Right forelimb (tissue), 1 donor: ENCODE measurements at regions not wholly inside any gene's neighbourhood (a gene's known extent, or its start where the extent isn't known, plus 50 kb on each side); places are given as distances from the start of the nearest gene placed in this dataset.

Experiments used
- DNase-seq: peaks from one replicate; pipeline ENCODE4 v3.0.0-alpha.2; 2018

DNA sequence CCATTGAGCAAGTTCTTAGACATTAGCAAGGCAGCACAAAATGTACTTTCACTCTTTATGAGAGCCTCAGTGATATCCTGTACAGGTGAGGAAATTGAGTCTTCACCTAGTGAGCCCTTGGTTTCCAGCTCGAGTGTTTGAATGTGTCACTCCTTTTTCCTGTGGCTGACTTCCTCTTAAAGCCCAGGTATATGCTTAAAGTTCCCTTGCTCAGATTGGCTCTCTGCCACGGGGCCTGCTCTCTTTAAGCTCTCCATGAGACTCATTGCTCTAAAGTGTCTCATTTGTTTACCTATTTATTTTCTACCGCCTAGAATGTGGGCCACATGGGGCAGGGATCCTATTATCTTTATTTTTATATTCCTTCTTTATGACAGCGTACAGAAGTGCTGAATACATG, 324.9 kb downstream of the SIPA1L2 start:
- DNase-seq = no peak

DNA sequence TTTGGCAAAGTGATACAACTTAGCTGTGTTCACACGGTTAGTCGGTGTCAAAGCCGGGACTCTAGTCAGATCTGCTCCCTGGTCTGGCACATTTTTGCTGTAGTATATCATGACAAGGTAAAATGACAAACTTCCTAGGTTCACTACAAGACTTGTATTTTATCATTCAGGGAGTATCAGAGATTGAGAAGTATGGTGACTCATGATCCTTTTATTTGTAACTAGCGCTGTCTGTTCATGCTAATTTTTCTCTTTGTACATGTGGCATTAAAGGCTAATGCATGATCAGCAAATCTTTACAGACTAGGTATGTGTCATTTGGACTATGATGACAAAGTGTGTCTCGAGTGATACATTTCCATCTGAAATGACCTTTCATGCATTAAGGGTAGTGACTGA, 326.7 kb downstream of the SIPA1L2 start:
- DNase-seq = no peak

DNA sequence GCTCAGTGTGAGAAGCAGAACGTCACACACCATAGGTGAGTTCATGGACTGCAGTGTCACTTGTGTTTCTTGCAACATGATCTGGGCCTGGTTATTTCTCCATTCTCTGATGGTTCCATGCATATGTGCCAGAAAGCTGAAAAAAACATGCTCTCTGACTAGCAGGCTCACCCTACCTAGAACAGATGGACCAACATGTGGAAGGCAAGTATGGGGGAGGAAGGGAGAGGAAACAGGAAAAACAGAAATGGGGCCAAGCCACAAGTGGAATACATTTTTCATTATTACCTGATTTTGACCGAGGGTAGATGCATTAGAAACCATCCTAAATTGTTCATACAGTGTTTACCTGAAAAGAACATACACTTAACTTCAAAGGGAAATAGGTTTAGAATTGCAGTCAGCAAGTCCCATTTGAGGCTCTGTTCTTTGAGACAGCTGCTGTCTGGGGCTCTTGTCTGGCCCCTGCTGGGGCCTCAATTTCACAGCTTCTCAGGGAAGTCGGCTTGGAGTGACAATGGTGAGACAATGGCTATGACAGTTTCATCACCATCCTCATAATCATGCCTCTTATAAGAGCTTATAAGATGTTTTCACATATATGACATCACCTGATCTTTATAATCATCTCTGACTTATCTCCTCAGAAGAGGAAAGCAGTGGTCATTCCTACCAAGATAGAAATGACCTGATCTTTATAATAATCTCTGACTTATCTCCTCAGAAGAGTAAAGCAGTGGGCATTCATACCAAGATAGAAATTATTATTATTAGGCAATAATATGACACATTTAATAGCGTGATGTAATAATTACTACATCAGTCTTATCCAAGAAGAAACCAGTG, 327.3 kb downstream of the SIPA1L2 start:
- DNase-seq = no peak

DNA sequence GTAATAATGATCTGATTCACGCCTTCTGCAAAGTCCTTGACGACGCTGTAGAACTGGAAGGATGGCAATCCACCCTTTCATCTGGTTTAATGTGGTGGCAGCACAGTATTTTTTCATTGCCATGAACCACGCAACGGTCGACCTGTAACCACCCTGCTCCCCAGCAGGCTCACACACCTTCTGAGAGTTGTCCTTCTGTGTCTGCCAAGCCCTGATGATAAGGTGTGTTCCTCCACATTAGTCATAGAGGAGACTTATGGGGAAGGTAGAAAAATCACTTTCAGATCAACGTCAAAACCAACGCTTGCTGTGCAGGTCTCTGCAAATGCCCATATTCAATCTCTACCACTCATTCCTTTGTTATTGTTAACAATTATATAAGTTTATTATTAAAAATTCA, 328.7 kb downstream of the SIPA1L2 start:
- no peak for DNase-seq

DNA sequence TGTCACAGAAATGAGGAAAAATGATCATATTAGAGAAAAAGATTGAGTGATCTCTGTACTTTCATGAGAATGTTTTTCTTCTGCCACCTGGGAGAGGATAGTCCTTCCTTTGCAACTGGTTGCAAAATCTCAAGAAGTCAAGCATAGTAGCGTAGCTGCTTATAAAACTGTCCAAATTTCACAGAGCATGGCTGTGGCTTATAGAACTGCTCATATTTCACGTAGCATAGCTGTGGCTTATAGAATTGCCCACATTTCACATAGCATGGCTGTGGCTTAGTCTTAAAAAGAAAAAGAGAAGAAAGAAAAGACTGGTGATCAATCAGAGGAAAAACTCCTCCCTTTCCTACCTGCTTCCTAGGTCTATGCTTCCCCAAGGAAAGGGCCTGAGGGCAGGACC, 329.5 kb downstream of the SIPA1L2 start:
- DNase-seq = no peak

DNA sequence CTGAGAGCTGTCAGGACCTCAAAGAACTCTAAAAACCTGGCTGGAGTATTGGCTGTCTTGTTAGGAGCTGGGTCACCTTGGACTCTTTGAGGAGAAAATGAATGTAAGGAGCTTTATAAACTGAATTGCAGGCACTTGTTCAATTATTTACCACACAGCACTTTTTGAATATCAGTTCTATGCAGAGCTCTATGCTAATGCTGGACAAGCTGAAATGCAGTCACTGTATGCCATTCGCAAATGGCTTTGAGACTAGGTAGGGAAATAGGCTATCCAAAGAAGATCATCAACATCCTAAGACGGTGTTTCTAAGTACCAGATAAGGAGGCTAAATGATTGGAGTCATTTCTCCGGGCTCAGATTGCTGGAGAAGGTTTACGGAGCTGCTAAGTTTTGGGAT, 333.5 kb downstream of the SIPA1L2 start:
- DNase-seq = no peak

DNA sequence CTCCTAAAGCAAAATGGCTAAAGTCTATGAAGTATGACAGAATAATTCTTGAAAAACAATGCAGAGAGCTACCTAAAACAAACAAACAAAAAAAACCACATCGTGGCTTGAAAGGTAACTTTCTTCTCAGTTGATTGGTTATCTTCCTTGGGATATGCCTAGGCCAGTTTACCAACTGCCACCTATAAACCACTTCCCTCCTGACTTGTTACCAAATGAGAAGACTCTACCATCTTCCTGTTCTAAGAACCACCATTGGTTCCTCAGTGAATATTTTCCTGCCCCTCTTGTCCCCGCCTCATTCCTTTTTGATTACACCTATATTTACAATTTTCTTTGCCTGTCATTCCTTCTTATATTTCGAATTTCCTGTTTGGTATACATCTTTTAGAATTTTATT, 336.6 kb downstream of the SIPA1L2 start:
- no peak for DNase-seq

DNA sequence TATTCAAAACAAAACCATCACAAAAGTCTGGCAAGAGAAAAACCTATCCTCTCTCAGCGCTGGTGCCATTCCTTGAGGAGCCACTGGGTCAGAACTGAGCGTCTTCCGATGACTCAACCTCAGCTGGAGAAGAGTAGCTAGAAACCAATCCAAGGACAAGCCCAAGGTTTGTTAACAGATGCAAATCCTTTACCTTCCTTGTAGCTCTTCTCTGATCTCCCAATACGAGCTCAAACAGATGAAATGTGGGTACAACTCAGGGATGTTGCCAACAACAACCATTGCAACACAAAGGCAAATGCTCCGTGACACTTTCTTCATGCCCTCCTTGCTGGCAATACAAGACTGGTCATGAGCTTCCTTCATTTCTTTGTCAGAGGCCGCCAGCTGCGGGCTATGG, 337.1 kb downstream of the SIPA1L2 start:
- DNase-seq = no peak

DNA sequence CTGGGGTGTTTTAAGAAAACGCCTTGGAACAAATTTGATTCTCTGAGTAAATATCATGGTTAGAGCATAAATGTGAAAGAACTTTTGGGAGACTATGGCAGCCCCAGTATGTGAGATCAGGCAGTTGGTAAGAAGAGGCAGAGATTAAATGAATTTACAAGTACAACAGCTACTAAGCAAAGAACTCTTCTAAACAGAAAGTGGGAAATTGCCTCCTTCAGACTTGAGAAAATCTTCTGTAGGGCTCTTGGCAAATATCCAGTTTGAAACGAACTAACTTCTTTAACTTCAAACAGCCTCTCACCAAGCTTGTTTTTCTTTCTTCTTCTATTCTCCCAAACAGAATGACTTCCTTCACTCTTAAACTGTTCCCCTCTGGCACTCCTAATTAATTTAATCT, 337.7 kb downstream of the SIPA1L2 start:
- DNase-seq = no peak

DNA sequence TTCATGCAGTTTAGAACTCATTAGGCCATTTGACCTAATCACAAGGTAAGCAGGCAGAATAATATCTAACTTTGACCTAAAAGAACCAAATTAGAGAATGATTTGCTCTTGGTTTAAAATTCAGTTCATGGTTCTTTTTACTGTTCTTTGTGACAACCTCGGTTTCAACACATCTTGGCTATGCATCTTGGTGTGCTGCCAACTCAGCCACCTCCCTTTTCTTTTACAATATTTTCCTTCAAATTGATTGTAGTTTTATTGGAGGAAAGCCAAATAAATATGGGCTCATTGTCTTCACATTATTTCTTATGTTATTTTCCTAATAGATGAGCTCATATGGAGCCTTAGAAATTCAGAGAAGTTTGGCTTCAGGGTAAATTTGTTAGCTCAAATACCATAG, 338.3 kb downstream of the SIPA1L2 start:
- DNase-seq = no peak

DNA sequence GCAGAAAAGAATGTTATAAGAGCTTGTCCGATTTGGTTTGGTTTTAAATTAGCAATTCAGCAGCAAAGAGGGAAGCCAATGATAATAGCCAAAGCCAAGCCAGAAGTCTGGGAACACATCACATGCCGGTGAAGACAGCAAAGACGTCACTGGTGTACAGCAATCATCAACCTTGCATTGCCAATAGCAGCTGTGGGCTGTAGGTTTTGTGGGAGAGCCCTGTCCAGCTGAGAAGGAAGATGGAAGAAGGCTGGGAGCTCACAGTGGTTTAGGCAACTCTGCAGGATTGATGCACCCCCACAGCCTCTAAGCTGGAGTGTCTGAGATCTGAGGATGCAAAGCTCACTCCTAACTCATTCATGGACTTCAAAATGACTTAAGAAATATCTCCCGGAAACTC, 338.7 kb downstream of the SIPA1L2 start:
- DNase-seq = no peak

DNA sequence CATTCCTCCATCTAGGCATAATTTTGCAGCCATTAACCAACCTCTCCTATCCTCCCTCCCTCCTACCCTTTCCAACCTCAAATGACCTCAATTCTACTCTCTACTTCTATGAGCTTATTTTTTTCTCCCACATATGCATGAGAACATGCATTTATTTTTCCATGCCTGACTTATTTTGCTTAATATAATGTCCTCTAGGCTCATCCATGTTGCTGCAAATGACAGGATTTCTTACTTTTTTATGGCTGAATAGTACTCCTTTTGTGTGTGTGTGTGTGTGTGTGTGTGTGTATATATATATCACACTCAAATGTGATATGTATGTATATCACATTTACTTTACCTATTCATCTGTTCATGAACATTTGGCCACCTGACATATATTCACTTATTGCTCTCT, 339.4 kb downstream of the SIPA1L2 start:
- no peak for DNase-seq

DNA sequence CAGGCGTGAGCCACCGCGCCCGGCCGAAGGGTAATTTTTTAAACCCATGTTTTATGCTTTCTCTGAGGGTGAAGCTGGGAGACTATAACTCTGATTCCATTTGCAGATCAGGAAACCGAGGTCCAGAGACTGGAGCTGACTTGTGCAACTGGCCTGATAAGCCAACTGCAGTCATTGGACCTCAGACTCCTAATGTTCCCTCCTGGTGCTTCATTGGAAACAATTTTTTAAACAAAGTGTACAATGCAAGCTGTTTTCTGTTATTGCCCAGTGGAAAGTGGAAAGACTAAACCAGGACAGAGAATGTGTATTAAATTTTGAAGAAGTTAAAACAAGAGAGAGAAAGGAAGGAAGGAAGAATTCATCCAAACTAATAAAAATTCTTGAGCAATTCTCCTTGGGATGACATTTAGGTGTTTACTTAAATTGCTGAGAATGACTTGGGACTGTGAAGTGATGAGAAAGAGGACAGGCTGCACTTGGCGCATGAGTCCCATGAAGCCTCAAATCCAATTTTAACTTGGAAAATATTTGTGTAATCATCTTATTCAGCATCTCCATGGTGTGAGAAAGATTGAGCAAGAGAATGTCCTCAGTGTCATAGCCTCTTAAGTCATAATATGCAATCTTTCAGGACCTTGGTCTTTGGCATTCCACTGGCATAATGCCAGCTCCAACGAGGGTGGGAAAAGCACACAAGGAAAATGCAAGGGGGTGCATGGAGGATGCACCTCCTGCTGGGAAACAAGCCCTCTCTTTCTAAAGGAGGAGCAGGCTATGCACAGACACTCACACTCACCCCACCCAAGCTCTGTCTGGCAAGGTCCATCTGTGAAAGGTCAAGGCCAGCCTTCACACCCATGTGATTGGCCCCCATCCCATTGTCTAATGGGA, 342.0 kb downstream of the SIPA1L2 start:
- DNase-seq = no peak

DNA sequence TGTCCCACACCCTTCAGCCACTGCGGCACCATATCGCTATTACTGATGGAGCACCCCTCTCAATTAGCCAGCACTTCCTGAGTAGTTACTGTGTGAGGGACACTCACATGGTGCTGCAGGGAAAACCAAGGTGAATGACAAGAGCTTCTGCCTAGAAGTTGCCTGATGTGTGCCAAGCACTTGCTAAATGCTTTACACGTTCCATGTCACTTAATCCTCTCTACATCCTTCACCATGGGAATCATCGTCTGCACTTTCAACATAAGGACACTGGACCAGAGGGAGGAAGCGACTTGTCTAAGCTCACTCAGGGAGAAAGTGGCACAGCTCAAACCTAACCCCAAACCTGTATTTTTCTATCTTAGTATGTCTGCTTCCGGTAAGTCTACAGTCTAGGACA, 344.8 kb downstream of the SIPA1L2 start:
- no peak for DNase-seq

DNA sequence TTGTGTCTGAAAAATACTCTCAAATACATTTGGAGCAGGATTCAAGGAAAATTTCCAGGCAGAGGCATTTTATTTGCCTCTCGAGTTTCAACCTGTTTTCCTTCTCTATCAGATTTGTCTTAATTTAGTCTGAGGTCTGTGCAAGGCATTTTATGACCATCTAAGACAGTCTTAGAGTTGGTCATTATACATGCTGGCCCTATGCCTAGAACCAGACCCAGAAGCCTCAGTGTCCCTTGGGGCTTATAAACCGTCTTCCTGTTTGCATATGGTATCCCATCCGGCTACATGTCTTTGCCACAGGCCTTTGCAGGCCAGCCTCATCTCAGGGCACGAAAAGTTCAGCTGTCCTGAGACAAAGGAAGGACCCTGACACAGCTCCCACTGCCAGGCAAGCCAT, 346.1 kb downstream of the SIPA1L2 start:
- no peak for DNase-seq

DNA sequence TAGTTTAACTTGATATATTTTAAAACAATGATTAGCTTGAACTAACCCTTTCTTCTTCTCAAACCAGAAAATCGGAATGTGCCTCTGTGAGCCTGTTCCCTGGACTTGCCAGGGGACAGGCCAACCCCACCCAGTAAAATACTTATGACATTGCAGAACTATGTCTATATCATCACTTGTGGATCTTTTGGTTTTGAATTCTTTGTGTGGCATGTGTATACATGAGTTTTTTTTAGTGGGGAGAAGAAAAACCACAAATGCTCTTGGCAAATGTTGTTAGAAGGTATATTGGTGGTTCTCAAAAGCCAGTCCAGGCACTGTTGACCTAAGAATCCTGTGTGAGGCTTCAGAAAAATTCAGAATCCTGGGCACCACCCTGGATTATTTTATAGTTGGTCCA, 347.4 kb downstream of the SIPA1L2 start:
- DNase-seq = no peak

DNA sequence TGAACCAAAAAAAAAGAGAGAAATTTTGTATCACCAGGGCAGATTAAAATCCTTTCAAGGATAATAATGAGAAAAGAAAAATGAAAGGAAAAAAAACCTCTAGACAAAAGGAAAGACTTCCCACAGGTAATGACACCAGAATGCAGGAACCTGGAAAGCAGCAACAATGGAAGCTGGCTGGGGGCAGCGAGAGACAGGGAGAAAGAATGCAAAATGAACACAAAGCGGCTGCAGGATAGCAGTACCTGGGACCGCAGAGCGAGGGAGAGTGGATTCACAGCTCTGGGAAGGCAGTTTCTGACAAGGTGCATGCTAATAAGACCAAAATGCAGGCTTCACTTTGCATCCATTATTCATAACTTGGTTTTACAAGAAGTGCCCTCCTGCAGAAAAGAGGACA, 349.0 kb downstream of the SIPA1L2 start:
- no peak for DNase-seq

DNA sequence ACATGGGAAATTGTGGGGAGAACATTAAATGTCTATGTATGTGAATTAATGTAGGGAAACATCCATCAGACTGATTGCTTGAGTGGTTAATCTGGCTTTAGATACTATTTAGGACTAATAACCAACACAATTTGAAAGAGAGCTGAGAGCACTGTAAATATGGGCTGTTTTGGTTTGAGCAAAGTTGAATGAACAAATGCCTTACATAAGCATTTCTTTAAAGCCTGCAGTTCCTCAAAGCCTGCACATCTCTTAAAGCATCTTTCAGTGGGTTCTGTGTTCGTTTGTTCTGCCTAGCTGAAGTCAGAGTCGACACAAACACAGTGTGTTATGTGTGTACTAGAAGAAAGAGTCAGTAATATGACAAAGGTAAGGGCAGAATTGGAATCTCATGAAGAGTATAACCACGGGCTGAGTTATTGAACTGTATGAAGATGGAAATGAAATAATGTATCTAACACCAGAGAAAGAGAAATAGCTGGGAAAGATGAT, 350.0 kb downstream of the SIPA1L2 start:
- no peak for DNase-seq

DNA sequence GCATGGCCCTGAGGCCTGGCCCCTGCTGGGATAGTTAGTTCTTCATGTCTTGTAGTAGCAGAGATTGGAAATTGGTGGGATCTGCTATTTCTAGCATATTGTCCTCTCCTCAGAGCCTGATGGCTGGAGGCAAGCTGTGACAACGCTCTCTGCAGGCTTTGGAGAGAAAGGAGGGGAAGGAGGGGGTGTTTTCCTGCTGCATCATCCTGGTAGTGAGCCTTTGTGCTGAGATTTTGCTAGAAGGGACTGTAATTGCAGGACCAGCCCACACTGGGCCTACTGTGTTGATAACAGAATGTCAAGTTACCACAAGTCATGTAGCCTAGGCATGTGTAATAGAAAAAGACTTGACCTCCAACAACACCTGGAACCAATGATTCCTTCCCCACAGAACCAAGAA, 351.0 kb downstream of the SIPA1L2 start:
- no peak for DNase-seq

DNA sequence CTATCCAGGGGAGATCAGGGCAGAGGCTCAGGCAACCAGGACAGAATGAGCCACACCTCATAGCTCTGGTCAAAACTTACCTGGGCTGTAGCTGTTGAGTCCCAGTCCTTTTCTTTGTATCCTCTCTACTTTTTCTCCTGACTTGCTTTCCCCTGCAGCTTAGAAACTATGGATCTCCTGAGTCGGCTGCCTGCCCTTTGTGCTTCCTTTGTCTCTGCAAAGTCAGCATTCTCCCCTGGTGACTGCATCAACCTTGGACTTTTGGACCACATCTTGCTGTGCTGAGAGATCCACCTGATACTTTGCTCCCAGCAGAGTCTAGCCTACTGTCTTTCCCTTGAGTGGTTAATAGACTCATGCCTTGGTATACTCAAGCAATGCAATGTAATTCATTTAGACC, 353.3 kb downstream of the SIPA1L2 start:
- DNase-seq = no peak

DNA sequence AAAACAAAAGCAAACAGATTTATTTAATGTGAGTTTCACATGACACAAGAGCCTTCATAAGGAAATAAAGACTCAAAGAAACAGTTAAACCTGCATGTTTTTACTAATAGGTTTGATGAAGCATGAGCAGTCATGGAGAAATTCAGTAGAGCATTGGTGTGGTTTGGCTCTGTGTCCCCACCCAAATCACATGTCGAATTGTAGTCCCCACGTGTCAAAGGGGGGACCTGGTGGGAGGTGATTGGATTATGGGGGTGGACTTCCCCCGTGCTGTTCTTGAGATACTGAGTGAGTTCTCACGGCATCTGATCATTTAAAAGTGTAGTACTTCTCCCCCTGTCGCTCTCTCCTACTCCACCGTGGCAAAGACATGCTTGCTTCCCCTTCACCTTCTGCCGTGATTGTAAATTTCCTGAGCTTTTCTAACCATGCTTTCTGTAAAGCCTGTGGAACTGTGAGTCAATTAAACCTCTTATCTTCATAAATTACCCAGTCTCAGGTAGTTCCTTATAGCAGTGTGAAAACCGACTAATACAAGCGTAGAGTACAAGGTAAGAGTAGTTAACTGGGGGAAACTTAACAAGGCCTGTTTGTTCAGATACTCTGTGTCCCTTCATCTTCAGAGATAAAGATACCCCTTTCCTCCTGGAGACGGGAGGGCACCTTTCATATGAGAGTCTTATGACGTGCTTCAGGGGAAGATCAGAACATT, 354.8 kb downstream of the SIPA1L2 start:
- DNase-seq = no peak

DNA sequence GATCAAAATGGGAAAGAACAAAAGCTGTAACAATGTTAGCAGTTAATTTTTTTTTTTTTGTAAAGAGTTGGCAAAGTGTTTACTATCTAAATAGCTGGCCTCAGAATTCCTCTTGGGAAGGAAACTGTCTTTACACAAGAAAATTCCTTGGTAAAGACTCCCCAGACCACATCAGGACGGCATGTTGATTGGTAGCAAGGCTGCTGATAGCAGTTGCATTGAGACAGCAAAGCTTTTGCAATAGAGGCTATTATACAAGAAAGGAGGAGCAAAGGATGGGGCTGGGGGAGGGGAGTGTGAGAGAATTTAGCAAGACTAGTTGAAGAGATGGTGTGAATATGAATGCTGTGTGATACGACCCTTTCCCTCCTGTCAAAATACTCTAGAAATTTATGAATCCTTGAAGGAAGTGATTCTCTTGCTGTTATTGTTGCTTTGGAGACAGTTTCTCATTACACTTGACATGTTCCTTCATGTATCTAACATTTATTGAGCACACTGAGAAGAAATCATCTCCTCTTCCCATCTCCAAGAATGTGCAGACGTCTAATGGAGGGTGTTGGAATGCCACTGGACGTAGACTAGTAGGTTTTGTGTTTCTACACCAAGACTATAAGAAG, 355.6 kb downstream of the SIPA1L2 start:
- no peak for DNase-seq

DNA sequence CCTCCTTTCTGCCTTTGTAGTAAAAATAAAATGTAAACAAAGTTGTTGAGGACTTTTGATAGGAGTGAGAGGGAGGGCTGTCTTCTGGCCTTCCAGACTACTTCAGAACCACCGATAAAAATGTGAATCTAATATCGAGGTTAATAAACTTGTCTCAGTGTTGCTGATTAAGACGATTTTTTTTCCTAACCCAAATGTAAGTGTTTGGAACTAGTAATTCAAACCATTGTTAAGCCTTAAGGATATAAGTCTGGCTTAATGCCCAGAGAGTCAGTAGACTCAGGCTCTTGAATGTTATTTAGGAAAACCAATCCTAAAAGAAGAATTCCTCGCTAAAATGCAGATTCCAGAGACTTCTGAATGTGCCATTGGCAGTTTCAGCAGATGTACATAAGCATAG, 356.9 kb downstream of the SIPA1L2 start:
- DNase-seq = no peak
